Fibroblast of pulmonary artery (primary cell): ENCODE measurements at regions not wholly inside any gene's neighbourhood (a gene's known extent, or its start where the extent isn't known, plus 50 kb on each side); places are given as distances from the start of the nearest gene placed in this dataset.

ENCODE experiments used
- DNase-seq: peaks from one replicate; pipeline ENCODE4 v3.0.0-alpha.2; 2010; ENCODE audit warnings: low read depth
- H3K4me3 ChIP-seq: replicated peaks from 2 replicates; pipeline ENCODE4 v1.5.1; 2011; ENCODE audit warnings: low read depth, mild to moderate bottlenecking, control low read depth, low read length, moderate library complexity
- TF ChIP-seq, protein P1 (sequence below): IDR thresholded peaks from 2 replicates; pipeline ENCODE4 v1.5.1; 2011; ENCODE audit warnings: mild to moderate bottlenecking, control low read depth, low read length, inconsistent platforms; ENCODE audit errors: missing control alignments

DNA sequence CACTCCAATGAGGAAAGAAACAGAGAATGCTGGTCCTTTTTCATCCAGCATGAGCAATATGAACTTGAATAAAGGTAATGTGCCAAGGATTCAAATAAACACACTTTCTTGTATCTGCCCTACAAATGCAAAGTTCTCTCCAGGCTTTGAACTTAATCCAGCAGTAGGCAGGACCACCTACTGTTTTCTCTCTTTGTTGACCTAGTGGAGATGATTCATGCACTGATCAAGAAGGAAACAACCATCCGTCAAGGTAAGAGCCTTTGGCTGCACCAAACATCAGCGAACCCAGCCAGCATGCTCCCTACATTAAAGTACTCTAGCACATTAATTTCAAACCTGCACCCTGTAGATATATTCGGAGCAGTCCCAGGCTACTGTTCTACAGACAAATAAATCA, 489.3 kb downstream of the GALC start:
- DNase-seq = no peak
- TF ChIP-seq, protein P1, sequence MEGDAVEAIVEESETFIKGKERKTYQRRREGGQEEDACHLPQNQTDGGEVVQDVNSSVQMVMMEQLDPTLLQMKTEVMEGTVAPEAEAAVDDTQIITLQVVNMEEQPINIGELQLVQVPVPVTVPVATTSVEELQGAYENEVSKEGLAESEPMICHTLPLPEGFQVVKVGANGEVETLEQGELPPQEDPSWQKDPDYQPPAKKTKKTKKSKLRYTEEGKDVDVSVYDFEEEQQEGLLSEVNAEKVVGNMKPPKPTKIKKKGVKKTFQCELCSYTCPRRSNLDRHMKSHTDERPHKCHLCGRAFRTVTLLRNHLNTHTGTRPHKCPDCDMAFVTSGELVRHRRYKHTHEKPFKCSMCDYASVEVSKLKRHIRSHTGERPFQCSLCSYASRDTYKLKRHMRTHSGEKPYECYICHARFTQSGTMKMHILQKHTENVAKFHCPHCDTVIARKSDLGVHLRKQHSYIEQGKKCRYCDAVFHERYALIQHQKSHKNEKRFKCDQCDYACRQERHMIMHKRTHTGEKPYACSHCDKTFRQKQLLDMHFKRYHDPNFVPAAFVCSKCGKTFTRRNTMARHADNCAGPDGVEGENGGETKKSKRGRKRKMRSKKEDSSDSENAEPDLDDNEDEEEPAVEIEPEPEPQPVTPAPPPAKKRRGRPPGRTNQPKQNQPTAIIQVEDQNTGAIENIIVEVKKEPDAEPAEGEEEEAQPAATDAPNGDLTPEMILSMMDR = no peak
- H3K4me3 ChIP-seq = no peak overlapping the region

DNA sequence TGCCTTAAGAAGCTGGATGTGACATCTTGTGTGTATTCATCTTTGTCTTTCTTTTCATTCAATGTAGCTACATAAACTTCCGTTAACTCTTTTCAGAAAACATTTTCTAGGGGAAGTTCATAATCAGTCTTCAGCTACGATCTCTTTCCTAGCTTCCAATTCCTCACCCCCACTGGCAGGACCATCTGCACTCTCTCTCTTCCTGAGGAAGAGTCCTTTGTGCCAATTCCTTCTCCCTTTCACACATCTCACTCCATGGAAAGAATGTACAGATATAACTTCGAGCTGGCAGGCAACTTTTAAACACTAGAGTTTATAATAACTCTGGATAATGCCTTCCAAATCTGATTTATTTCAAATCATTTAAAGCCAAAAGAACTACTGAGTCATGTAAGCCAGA, 495.7 kb downstream of the GALC start:
- no peak for DNase-seq
- TF ChIP-seq, protein P1 = no peak
- H3K4me3 ChIP-seq = no peak overlapping the region

DNA sequence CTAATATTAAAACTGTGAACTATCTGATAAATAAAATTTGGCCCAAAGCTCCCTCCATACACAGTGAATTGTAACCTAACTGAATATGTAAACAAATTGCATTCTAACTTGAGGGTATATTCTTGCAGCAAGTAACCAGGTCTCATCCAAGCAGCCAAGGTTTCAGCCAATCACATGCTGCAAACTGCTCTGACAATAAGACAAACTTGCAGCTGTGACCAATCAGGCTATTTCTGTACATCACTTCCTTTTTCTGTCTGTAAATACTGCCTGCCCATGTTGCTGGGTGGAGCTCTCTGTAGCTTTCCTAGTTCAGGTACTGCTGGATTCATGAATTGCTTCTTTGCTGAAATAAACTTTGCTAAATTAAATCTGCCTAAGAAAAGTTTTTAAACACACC, 499.0 kb downstream of the GALC start:
- no peak for DNase-seq
- TF ChIP-seq, protein P1 = no peak
- H3K4me3 ChIP-seq = no peak overlapping the region

DNA sequence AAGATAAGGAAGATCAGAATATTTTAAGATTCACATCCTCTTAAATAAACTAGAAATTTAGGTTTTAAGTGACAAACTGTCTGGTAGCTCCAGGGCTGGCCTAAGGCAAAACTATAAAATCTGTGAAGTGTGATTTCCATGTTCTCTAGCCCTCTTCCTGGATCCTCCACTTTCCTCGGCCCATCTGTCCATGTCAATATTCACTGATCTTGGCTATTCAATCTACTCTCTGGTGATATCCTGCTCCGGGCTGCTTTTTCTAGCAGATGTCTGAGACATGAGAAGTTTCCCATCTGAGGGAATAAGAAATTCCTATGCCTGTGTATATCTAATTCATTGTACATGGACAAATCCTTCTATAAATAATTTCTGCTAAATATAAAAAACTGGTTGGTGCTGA, 500.4 kb downstream of the GALC start:
- TF ChIP-seq, protein P1 = no peak
- no peak for DNase-seq
- H3K4me3 ChIP-seq = no peak overlapping the region

DNA sequence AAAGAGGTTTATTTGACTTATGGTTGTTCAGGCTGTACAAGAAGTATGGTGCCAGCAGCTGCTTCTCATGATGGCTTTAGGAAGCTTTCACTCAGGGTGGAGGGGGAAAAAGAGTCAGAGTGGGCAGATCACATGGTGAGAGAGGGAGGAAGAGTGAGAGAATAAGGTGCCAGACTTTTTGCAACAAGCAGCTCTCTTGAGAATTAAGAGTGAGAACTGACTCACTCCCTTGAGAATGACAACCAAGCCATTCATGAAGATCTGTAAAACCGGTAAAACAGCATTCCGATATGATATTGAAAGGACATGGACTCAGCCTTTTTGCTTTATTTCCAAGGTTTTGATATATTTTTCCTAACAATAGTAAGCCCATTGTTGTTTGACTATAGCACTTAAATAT, 501.2 kb downstream of the GALC start:
- TF ChIP-seq, protein P1 = no peak
- no peak for DNase-seq
- no peak overlapping the region for H3K4me3 ChIP-seq

DNA sequence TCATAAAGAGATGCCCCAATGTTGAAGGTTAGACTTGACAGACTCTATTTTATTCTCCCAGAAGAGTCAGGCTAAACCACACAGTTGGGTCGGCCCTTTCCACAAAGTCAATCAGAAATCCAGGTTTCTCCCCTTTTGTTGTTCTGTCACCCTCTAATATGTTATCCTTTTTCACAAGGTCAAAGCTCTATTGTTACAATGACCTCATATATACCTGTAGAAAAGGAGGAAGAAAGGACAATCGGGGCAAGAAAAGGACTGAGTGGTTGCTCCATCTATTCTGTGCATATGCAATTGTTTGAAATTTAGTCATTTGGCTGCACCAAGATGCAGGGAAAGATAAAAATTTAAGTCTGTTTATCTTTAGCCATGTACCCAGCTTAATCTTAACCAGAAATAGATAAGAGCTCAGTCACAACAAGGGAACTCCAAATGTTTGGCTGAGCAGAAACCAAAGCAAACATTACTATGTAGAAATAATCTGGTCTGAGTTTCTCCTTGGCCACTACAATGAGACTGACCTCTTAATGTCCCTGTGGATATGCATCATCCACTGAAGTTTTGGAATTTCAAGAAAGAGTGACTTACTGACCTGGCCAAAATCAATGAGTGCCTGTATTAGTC, 503.7 kb downstream of the GALC start:
- TF ChIP-seq, protein P1 = no peak
- no peak overlapping the region for H3K4me3 ChIP-seq
- no peak for DNase-seq
